Stromal cell of bone marrow (primary cell): ENCODE measurements at regions not wholly inside any gene's neighbourhood (a gene's known extent, or its start where the extent isn't known, plus 50 kb on each side); places are given as distances from the start of the nearest gene placed in this dataset.
"Not testable (repeated sequence)": the region's sequence is repeated elsewhere in the genome, so short reads cannot be mapped to it uniquely, and the experiment has no call there.

Source experiments
- DNase-seq: peaks from one replicate; pipeline ENCODE4 v3.0.0-alpha.2; 2012; ENCODE audit warnings: low read depth

DNA sequence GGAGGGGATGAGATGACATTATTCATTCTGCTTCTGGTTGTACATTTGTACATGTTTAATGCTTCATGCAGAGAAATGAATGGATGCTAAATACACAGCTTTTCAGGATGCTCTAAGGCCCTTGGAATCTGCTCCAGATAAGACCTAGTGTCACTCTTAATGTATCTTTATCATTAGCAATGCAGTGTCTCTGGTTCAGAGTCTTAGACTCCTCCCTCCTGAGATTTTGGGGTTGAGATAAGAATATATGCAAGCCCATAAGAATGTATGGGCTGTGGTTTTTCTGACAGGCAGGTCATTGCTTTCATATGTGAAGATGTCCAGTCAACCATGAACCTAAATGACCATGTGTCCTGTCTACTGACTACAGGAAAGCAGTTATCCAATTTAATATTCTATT is 415.5 kb downstream of the RPS6KC1 start:
- no peak for DNase-seq

DNA sequence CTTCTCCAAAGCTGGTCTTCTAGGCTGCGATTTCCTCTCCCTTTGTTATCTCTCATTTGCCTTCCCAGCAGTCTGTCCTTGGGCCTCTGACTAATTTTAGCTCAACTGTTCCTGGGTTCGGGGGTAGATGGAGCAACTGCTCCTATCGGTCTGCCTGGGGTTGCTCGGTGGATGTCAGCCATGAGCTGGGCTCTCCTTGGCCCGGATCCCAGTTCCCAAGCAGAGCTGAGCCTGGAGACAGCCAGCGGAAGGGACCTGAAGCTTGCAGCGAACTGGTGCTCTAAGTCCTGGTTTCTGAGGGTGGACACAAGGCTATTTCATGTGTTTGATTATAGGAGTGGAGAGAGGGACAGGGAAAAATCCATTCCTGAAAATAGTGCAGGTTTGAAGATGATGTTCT is 423.0 kb downstream of the RPS6KC1 start:
- DNase-seq: no peak

- DNase-seq: no peak
Observed at GRCh38 chr1:213481395-213481794, 430.4 kb downstream of the RPS6KC1 start.

DNA sequence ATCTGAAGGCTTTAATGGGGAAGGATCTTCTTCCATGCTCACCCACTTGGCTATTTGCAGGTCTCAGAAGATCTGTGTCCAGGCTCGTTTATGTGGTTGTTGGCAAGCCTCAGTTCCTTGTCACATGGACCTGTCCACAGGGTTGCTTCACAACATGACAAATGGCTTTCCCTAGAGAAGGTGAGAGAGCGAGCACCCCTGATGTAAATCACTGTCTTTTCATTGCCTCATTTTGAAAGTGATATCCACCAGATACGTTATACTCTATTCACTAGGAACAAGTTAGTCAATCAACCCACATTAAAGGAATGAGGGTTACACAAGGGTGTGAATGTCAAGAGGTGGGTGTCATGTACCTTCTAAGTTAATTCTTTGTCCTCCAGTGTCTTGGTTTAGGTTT is 433.3 kb downstream of the RPS6KC1 start:
- DNase-seq: no peak

DNA sequence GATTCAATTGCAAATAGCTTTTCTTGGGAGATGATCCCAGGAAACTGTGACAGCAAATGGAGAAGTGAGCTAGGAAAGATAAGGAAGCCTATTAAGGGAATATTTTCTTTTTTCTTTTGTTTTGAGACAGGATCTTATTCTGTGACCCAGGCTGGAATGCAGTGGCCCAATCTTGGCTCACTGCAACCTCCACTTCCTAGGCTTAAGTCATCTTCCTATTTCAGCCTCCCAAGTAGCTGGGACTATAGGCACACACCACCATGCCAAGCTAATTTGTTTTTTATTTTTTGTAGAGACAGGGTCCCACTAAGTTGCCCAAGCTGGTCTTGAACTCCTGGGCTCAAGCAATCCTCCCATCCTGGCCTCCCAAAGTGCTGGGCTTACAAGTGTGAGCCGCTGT is 433.7 kb downstream of the RPS6KC1 start:
- no peak for DNase-seq

GRCh38 chr1:213486488-213486887 is 435.4 kb downstream of the RPS6KC1 start:
- no peak for DNase-seq

- no peak for DNase-seq
Observed at GRCh38 chr1:213491468-213491867, 440.4 kb downstream of the RPS6KC1 start.

GRCh38 chr1:213492161-213493041 is 441.4 kb downstream of the RPS6KC1 start:
- no peak for DNase-seq

- DNase-seq: no peak
Observed at GRCh38 chr1:213499444-213499843, 448.4 kb downstream of the RPS6KC1 start.

GRCh38 chr1:213507472-213508223 is 456.6 kb downstream of the RPS6KC1 start:
- DNase-seq: no peak

DNA sequence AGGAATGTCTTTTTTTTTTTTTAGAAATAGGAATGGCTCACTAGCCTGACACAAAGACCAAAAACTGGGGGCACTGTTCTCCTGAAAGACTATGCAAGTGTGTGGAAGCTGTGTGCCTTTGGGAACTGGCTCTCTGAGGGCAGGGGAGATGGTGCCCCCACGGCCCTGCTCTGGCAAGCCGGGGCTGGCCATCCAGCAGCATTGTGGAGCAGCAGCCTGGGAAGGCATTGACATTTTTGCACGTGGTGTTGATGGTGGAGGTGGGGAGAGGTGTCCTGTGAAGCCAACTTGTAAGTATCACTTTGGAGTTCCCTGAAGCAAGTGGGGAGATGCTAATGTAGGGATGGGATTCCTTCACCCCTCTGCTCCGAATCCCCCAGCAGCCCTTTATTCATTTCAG is 460.1 kb downstream of the RPS6KC1 start:
- no peak for DNase-seq

DNA sequence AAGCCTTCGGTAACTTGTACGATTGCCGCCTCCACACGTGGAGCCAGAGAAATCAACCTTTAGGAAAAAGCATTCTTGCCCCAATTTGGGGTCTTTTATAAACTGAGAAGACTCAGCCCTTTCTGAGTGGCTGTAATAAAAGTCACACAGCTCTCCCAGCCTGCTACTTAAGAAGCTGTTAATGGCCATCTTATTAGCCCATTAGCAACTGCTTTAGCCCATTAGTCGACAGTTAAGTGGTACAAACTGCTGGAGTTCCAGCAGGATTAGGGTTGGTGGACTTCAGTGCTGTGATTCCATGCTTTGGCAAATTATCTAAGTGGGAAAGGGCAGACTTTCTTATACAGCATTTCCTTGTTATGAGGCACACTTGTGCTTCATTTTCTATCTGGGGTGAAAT is 461.3 kb downstream of the RPS6KC1 start:
- no peak for DNase-seq

- DNase-seq: no peak
Observed at GRCh38 chr1:213513006-213513405, 462.0 kb downstream of the RPS6KC1 start.

DNA sequence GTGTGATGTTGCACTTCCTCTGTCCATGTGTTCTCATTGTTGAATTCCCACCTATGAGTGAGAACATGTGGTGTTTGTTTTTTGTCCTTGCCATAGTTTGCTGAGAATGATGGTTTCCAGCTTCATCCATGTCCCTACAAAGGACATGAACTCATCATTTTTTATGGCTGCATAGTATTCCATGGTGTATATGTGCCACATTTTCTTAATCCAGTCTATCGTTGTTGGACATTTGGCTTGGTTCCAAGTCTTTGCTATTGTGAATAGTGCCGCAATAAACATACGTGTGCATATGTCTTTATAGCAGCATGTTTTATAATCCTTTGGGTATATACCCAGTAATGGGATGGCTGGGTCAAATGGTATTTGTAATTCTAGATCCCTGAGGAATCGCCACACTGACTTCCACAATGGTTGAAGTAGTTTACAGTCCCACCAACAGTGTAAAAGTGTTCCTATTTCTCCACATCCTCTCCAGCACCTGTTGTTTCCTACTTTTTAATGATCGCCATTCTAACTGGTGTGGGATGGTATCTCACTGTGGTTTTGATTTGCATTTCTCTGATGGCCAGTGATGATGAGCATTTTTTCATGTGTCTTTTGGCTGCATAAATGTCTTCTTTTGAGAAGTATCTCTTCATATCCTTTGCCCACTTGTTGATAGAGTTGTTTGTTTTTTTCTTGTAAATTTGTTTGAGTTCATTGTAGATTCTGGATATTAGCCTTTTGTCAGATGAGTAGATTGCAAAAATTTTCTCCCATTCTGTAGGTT is 463.6 kb downstream of the RPS6KC1 start:
- not testable (repeated sequence) for DNase-seq

DNA sequence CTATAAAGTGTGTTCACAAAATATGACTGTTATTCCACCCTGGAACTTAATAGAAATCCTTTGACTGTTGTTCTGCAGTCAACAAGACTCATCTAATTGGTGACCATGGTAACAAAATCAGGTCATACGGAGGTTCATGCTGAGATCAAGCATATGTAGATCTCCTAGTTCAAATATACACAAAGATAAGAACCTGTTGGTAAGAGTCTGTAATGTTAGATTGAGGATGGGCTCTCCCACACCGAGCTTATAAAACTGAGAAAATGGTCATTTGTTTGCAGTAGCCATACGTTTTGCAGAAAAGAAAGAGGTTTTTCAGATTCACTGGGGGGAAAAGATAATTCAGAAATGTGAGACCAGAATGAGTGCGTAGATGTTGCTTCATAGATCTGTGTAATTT is 468.1 kb downstream of the RPS6KC1 start:
- DNase-seq: no peak

- no peak for DNase-seq
Observed at GRCh38 chr1:213521206-213521605, 466.6 kb upstream of the PROX1 start.

- DNase-seq: no peak
Observed at GRCh38 chr1:213523781-213524398, 463.9 kb upstream of the PROX1 start.

DNA sequence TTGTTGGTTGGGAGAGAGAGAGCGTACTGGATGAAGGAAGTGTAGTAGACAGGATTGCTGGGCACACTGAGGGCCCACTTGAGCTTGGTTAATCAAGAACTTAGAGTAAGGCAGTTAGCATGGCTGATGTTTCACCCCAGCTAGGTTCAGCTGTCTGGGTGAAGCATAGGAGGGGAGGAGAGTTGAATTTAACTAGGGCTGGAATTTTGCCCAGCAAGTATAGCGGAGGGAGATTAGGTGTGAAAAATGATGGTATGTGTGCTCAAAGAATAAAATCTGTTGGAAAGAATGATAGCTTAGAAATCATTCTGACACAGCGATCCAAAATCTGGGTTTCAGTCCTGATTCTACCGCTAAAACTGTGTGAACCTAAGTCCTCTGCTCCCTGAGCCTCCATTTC is 461.5 kb upstream of the PROX1 start:
- DNase-seq: no peak

DNA sequence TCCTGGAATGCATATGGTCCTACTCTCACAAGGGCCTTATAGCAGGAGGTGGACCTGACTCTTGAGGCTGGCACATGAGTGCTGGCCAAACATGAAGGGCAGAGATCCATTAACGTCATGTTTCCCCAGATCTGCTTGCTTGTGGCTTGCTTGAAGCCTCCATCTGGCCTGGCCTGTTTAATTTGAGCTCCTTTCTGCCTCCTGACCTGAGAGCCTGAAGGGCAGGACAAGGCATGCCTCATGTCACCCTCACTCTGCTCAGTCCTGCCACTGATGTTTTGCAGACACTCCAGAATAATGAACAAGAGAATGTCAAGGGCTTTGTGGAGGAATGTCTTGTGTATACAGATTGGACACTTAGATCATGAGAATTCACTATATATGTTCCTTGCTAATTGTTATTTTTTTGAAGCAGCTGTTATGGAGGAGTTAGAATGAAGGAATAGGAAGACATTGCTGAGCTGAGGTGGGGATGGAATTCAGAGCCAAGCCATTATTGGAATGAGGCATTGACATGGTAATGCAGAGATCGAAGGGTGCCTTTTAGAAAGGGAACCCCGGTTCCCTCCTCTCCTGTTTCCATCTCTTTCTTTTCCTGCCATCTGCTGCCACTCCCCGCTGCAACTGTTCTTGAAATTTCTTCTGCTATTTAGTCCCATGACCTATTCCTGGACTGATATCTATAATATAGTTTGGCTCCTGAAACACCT is 457.0 kb upstream of the PROX1 start:
- no peak for DNase-seq

DNA sequence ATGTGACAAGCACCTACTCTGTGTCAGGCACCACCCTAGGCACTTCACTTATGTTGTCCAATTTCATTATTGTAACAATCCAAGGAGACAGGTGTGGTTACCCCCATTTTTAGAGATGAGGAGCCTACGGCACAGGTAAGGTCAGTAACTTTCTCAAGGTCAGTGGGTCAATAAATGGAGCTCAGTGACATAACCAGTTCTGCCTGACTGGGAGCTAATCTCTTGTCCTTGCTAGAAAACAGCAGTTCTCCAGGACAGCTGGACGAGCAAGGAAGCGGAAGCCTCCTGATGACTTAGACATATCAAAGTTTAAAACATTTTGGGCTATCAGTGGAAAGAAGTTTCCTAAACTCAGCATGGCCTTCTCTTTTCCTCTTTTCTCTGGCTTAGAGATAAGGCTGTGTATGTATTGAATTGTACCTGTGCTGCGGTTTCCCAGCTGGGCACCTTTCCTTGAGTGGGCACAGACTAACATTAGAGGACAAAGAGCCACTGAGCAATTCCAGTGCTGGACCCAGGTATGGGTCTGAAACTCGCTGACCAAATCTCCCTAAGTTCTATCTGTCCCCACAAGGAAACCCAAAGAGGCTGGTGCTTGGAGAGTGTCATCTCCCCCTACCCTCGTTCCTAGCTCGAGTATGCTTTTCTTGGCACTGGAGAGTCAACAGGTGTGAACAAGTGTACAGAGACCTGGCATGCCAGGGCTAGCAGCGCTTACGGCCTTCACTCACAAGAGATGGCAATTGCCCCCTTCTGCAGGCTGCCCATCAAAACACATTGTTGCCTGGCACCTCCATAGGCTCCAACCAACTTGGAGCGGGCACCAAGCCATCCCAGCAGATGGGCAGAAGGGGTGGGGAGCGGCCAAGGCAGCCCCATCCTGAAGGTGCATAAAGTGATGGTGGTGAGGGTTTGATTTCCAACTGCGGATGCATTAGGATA is 456.1 kb upstream of the PROX1 start:
- no peak for DNase-seq
